ENCODE measurements at regions not wholly inside any gene's neighbourhood (a gene's known extent, or its start where the extent isn't known, plus 50 kb on each side); places are given as distances from the start of the nearest gene placed in this dataset.
"Not testable (repeated sequence)": the region's sequence is repeated elsewhere in the genome, so short reads cannot be mapped to it uniquely, and the experiment has no call there.

DNA sequence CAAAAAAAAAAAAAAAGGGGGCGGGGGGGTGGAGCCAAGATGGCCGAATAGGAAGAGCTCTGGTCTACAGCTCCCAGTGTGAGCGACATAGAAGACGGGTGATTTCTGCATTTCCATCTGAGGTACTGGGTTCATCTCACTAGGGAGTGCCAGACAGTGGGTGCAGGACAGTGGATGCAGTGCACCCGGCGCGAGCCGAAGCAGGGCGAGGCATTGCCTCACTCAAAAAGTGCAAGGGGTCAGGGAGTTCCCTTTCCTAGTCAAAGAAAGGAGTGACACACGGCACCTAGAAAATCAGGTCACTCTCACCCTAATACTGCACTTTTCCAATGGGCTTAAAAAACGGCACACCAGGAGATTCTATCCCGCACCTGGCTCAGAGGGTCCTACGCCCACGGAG, 755.0 kb upstream of the PITX2 start:
- not testable (repeated sequence) for H3K4me1 ChIP-seq (ENCODE audit: control insufficient read depth, insufficient read depth, low read length); H3K36me3 ChIP-seq (ENCODE audit: control insufficient read depth, insufficient read depth, low read length); DNase-seq; H3K27me3 ChIP-seq (ENCODE audit: control insufficient read depth, insufficient read depth, low read length); H3K27ac ChIP-seq (ENCODE audit: low read length); H3K9me3 ChIP-seq (replicated peaks; ENCODE audit: control insufficient read depth, low read depth, low read length); H3K4me3 ChIP-seq (ENCODE audit: low read length)
- 87% methylated on average over 12 of the region's 14 CpGs for WGBS (ENCODE audit: insufficient coverage)

DNA sequence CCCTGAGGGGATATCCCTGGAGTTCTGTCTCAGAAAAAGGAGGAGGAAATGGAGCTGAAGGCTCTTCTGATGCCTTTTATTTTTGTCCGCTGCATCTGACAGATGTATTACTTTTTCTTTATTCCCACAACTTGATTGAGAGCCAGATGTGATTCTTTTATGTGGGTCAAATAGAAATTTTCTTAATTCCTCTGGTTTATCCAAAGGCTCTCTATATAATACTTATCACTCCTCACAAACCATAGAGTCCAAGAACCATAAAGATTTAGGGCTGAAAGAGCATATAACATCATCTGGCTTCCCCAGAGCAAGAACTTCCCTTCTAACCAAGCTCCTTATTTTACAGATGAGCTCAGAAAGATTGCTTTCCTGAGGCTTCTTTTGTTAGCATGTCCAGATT, 756.7 kb upstream of the FAM241A start:
- H3K4me1 ChIP-seq (ENCODE audit: control insufficient read depth, insufficient read depth, low read length) = no peaks in the 10 kb centered on the region
- WGBS (ENCODE audit: insufficient coverage) = no CpG with 5 or more reads among the region's 1 CpG
- no peak overlapping the region for H3K27ac ChIP-seq (ENCODE audit: low read length)
- DNase-seq = peak; percentile 7
- no peaks in the 10 kb centered on the region for H3K9me3 ChIP-seq (replicated peaks; ENCODE audit: control insufficient read depth, low read depth, low read length)
- no peaks in the 10 kb centered on the region for H3K27me3 ChIP-seq (ENCODE audit: control insufficient read depth, insufficient read depth, low read length)
- no peaks in the 10 kb centered on the region for H3K36me3 ChIP-seq (ENCODE audit: control insufficient read depth, insufficient read depth, low read length)
- no peak overlapping the region for H3K4me3 ChIP-seq (ENCODE audit: low read length)

DNA sequence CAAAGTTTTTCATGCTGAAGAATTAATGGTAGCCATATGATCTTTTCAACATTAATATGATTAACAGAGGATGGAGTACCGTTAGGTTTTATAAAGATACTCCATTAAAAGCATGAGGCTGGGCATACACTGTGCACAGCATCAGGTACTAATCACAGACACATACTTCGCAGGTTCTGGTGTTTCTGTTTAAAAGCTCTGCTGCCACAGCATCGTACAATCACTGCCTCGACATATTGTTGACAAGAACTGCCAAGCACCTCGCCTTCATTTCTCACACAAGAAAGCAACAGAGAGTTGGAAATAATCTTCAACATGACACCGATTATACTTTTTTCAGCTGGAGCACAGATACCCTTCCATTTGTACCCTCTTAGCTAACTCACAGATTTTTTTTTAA, 753.4 kb upstream of the FAM241A start:
- Histone ChIP-seq H3K27ac (ENCODE audit: low read length) (no peak overlapping the region), H3K4me3 (ENCODE audit: low read length) (no peak overlapping the region), H3K9me3 (replicated peaks; ENCODE audit: control insufficient read depth, low read depth, low read length) (no peaks in the 10 kb centered on the region), H3K27me3 (ENCODE audit: control insufficient read depth, insufficient read depth, low read length) (no peaks in the 10 kb centered on the region), H3K36me3 (ENCODE audit: control insufficient read depth, insufficient read depth, low read length) (no peaks in the 10 kb centered on the region), H3K4me1 (ENCODE audit: control insufficient read depth, insufficient read depth, low read length) (no peaks in the 10 kb centered on the region)
- WGBS (ENCODE audit: insufficient coverage) = 42% methylated on average over 3 of the region's 6 CpGs
- DNase-seq = no peak

DNA sequence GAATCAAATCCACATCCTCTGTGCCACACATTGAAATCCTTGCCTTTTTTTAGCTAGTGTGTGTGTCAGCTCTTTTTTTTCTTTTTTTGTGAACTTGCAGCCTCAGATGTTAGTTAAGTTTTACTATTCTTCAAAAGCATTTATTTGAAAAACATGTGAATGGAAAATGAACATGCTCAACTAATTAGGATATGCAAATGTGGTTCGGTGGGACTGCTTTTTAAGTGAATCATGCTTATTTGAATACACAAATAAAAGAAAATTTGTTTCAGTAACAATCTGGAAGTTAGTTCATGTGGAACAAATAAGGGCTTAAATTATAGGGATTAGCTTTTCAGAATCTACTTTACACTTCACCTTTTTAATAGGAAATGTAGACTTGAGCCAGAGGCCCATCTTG, 751.5 kb upstream of the FAM241A start:
- peaks cover 1% of the 10 kb centered on the region for H3K4me1 ChIP-seq (ENCODE audit: control insufficient read depth, insufficient read depth, low read length)
- H3K9me3 ChIP-seq (replicated peaks; ENCODE audit: control insufficient read depth, low read depth, low read length) = no peaks in the 10 kb centered on the region
- no peak overlapping the region for H3K4me3 ChIP-seq (ENCODE audit: low read length)
- no peaks in the 10 kb centered on the region for H3K27me3 ChIP-seq (ENCODE audit: control insufficient read depth, insufficient read depth, low read length)
- H3K36me3 ChIP-seq (ENCODE audit: control insufficient read depth, insufficient read depth, low read length) = no peaks in the 10 kb centered on the region
- DNase-seq = no peak
- no CpG with 5 or more reads among the region's 1 CpG for WGBS (ENCODE audit: insufficient coverage)
- no peak overlapping the region for H3K27ac ChIP-seq (ENCODE audit: low read length)

DNA sequence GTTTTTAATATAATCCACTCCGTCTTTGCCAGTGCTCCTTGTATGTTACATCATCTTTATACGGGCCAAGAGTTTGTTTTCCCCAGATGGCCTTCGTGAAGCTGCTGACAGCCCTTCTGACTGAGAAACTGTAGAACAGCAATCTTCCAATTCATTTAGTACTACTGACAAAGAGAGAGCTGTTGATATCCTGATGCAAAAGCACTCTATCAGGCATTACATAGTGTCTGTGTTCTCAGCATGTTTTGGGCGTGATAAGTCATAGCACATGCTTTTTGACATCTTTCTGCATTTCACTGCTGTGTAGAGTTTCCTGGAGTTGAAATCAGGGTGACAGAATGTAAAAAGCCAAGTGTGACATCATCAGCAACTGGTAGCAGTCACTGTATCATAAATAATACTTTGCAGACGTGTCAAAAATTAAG, 746.3 kb upstream of the FAM241A start:
- H3K4me3 ChIP-seq (ENCODE audit: low read length) = no peak overlapping the region
- H3K27ac ChIP-seq (ENCODE audit: low read length) = peak overlapping the region; percentile 75
- H3K36me3 ChIP-seq (ENCODE audit: control insufficient read depth, insufficient read depth, low read length) = no peaks in the 10 kb centered on the region
- peaks cover 10% of the 10 kb centered on the region for H3K4me1 ChIP-seq (ENCODE audit: control insufficient read depth, insufficient read depth, low read length)
- peak; percentile 90 for DNase-seq
- H3K27me3 ChIP-seq (ENCODE audit: control insufficient read depth, insufficient read depth, low read length) = no peaks in the 10 kb centered on the region
- no CpG with 5 or more reads among the region's 5 CpGs for WGBS (ENCODE audit: insufficient coverage)
- H3K9me3 ChIP-seq (replicated peaks; ENCODE audit: control insufficient read depth, low read depth, low read length) = no peaks in the 10 kb centered on the region

DNA sequence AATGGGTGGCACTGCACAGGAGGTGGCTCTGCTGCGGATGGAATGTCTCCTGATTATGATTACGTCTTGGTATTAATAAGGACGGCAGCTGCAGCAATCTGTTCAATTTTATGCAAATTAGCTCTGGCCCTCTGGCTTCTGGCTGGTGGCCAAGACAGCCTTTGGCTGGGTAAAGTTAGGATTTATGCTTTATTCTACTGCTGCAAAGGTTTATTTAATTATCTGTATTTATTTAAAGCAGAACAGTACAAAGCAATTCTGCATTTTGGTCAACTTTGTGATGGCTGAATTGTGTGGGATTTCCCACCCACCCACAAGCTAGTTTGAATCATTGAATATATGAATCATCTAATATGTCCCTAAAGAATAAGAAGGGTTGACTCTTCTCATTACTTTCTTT, 745.6 kb upstream of the FAM241A start:
- peak; percentile 73 for DNase-seq
- H3K36me3 ChIP-seq (ENCODE audit: control insufficient read depth, insufficient read depth, low read length) = no peaks in the 10 kb centered on the region
- H3K4me3 ChIP-seq (ENCODE audit: low read length) = no peak overlapping the region
- peaks cover 10% of the 10 kb centered on the region for H3K4me1 ChIP-seq (ENCODE audit: control insufficient read depth, insufficient read depth, low read length)
- 54% methylated on average over 2 of the region's 3 CpGs for WGBS (ENCODE audit: insufficient coverage)
- no peaks in the 10 kb centered on the region for H3K9me3 ChIP-seq (replicated peaks; ENCODE audit: control insufficient read depth, low read depth, low read length)
- H3K27me3 ChIP-seq (ENCODE audit: control insufficient read depth, insufficient read depth, low read length) = no peaks in the 10 kb centered on the region
- peak overlapping the region; percentile 75 for H3K27ac ChIP-seq (ENCODE audit: low read length)

DNA sequence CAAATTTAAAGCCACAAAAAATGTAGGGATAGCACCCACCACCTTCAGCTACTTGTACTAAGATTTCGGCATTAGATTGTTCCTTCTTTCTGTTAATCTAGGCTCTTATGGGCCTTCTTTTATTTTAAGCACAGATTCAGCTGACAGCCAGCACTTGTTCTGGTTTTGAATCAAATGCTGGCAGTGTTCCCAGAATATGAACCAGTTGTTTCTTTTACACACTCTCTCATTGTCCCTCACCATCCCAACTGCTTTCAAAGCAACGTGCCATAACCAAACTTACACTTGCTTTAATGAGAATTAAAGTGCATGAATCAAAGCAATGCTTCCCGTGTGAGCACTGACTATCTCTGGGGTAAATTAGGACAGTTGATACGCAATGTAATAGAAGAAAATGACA, 744.5 kb upstream of the FAM241A start:
- H3K27ac ChIP-seq (ENCODE audit: low read length) = peak overlapping the region; percentile 75
- no CpG with 5 or more reads among the region's 4 CpGs for WGBS (ENCODE audit: insufficient coverage)
- peak; percentile 93 for DNase-seq

DNA sequence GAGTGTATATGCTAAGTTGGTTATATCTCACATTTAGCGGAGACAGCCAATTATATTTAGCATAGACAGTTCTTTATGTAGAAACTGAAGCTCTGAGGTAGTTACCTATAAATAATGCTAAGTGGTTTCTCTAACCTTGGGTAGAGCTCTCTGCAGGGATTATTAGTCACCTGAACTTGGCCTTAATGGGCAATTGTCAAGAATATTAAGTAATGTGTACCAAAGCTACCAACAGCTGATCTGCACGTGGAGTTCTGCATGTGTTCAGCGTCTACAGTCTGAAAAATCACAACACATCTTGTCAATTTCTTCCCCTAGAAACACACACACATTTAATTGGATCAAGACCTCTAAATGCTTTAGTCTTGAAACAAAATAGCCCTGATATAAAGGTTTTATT, 740.6 kb upstream of the FAM241A start:
- DNase-seq = peak; percentile 5
- H3K4me3 ChIP-seq (ENCODE audit: low read length) = no peak overlapping the region
- peaks cover 4% of the 10 kb centered on the region for H3K4me1 ChIP-seq (ENCODE audit: control insufficient read depth, insufficient read depth, low read length)
- H3K27ac ChIP-seq (ENCODE audit: low read length) = no peak overlapping the region
- peaks cover 4% of the 10 kb centered on the region for H3K9me3 ChIP-seq (replicated peaks; ENCODE audit: control insufficient read depth, low read depth, low read length)
- H3K27me3 ChIP-seq (ENCODE audit: control insufficient read depth, insufficient read depth, low read length) = no peaks in the 10 kb centered on the region
- H3K36me3 ChIP-seq (ENCODE audit: control insufficient read depth, insufficient read depth, low read length) = no peaks in the 10 kb centered on the region
- WGBS (ENCODE audit: insufficient coverage) = no CpG with 5 or more reads among the region's 3 CpGs

More for the DNA sequence above, 744.5 kb upstream of the FAM241A start:
- peaks cover 10% of the 10 kb centered on the region for H3K4me1 ChIP-seq (ENCODE audit: control insufficient read depth, insufficient read depth, low read length)
- no peaks in the 10 kb centered on the region for H3K36me3 ChIP-seq (ENCODE audit: control insufficient read depth, insufficient read depth, low read length)
- no peaks in the 10 kb centered on the region for H3K9me3 ChIP-seq (replicated peaks; ENCODE audit: control insufficient read depth, low read depth, low read length)
- no peak overlapping the region for H3K4me3 ChIP-seq (ENCODE audit: low read length)
- H3K27me3 ChIP-seq (ENCODE audit: control insufficient read depth, insufficient read depth, low read length) = no peaks in the 10 kb centered on the region

DNA sequence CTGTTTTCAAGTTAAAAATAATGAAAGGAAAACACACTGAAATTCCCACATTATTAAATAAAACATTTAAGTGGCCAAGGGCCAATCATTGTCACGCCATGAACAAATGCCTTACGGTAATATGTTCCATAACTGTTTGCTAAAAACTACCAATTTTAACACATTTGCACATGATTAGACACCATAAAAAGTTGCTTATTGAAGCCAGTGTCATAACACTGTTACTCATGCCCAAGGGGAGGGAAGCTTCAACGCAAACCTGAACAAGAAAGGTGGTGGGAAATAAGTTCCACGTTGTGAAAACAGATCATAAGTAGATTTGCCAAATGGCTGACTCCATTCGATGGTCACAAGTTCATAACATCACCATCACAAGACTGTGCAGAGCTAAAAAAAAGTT, 739.3 kb upstream of the FAM241A start:
- WGBS (ENCODE audit: insufficient coverage) = no CpG with 5 or more reads among the region's 5 CpGs
- no peak for DNase-seq
- H3K4me3 ChIP-seq (ENCODE audit: low read length) = no peak overlapping the region
- H3K27ac ChIP-seq (ENCODE audit: low read length) = no peak overlapping the region
- H3K36me3 ChIP-seq (ENCODE audit: control insufficient read depth, insufficient read depth, low read length) = no peaks in the 10 kb centered on the region
- no peaks in the 10 kb centered on the region for H3K27me3 ChIP-seq (ENCODE audit: control insufficient read depth, insufficient read depth, low read length)
- peaks cover 4% of the 10 kb centered on the region for H3K9me3 ChIP-seq (replicated peaks; ENCODE audit: control insufficient read depth, low read depth, low read length)
- peaks cover 2% of the 10 kb centered on the region for H3K4me1 ChIP-seq (ENCODE audit: control insufficient read depth, insufficient read depth, low read length)

DNA sequence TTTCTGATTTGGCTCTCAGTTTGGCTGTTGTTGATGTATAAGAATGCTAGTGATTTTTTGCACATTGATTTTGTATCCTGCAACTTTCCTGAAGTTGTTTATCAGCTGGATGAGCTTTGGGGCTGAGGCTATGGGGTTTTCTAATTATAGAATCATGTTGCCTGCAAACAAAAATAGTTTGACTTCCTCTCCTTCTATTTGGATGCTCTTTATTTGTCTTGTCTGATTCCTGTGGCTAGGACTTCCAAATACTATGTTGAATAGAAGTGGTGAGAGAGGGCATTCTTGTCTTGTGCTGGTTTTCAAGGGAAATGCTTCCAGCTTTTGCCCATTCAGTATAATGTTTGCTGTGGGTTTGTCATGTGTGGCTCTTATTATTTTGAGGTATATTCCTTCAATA, 734.7 kb upstream of the FAM241A start:
- peaks cover 4% of the 10 kb centered on the region for H3K9me3 ChIP-seq (replicated peaks; ENCODE audit: control insufficient read depth, low read depth, low read length)

DNA sequence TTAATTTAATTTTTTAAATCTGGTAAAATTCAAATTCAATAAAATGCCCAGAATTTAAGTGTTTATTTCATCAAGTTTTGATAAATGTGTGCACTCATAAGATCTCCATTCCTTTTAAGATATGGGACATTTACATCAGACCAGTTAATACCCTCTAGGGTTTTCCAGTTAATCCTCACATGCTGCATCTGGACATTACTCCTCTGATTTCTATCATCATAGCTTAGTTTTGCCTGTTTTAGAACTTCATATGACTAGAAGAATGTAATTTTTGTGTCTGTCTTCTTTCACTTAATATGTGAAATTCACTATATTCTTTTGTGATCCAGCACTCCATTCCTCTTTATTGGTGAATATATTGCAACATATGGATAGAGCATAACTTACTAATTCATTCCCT, 727.7 kb upstream of the FAM241A start:
- Histone ChIP-seq H3K27ac (ENCODE audit: low read length) (no peak overlapping the region), H3K4me1 (ENCODE audit: control insufficient read depth, insufficient read depth, low read length) (no peaks in the 10 kb centered on the region), H3K36me3 (ENCODE audit: control insufficient read depth, insufficient read depth, low read length) (no peaks in the 10 kb centered on the region), H3K9me3 (replicated peaks; ENCODE audit: control insufficient read depth, low read depth, low read length) (peaks cover 2% of the 10 kb centered on the region), H3K4me3 (ENCODE audit: low read length) (no peak overlapping the region), H3K27me3 (ENCODE audit: control insufficient read depth, insufficient read depth, low read length) (no peaks in the 10 kb centered on the region)
- no peak for DNase-seq

More for the DNA sequence above, 734.7 kb upstream of the FAM241A start:
- no peaks in the 10 kb centered on the region for H3K36me3 ChIP-seq (ENCODE audit: control insufficient read depth, insufficient read depth, low read length)
- no peak overlapping the region for H3K4me3 ChIP-seq (ENCODE audit: low read length)
- DNase-seq = no peak
- no peaks in the 10 kb centered on the region for H3K27me3 ChIP-seq (ENCODE audit: control insufficient read depth, insufficient read depth, low read length)
- no peak overlapping the region for H3K27ac ChIP-seq (ENCODE audit: low read length)
- no peaks in the 10 kb centered on the region for H3K4me1 ChIP-seq (ENCODE audit: control insufficient read depth, insufficient read depth, low read length)
